ENCODE measurements at regions not wholly inside any gene's neighbourhood (a gene's known extent, or its start where the extent isn't known, plus 50 kb on each side); places are given as distances from the start of the nearest gene placed in this dataset.

DNA sequence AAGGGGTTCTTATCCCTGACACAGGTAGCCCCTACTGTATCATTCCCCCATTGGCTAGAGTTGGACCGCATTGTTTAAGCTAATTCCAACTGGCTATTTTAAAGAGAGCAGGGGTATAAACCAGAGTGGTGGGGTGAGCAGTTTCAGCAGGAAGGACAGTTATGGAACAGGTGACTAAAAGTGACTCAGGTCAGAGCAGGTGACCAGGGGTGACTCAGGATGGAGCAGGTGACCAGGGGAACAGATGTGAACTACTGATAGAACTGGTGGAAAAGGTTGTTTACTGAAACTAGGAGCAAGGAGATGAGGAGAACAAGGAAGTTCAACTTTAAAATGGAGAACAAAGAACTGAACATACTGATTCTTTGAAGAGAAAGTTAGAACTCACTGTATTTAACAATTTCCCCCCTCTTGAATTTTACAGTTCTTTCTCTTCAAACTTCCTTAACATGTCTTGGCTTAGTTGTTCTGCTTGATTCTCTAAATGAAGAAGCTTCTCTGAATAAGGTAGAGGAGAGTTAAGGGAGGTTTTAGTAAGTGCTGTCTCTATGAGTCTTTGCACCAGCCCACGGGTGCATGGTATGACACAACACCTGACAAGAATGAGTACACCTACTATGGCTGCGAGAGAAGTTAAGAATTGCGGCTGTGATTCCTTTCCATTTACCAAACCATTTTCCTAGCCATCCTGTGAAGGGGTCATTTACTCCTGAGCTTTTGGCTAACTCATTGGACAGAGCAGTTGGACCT lies 83.4 kb upstream of the WNT7A start:
- no peak for DNase-seq (ENCODE audit: low read depth)
- no peak overlapping the region for H3K4me3 ChIP-seq (ENCODE audit: low read depth, low read length)
- TF ChIP-seq, protein P1, sequence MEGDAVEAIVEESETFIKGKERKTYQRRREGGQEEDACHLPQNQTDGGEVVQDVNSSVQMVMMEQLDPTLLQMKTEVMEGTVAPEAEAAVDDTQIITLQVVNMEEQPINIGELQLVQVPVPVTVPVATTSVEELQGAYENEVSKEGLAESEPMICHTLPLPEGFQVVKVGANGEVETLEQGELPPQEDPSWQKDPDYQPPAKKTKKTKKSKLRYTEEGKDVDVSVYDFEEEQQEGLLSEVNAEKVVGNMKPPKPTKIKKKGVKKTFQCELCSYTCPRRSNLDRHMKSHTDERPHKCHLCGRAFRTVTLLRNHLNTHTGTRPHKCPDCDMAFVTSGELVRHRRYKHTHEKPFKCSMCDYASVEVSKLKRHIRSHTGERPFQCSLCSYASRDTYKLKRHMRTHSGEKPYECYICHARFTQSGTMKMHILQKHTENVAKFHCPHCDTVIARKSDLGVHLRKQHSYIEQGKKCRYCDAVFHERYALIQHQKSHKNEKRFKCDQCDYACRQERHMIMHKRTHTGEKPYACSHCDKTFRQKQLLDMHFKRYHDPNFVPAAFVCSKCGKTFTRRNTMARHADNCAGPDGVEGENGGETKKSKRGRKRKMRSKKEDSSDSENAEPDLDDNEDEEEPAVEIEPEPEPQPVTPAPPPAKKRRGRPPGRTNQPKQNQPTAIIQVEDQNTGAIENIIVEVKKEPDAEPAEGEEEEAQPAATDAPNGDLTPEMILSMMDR (IDR thresholded peaks at IDR 0.05; ENCODE audit: insufficient read depth, low read length) = no peak

DNA sequence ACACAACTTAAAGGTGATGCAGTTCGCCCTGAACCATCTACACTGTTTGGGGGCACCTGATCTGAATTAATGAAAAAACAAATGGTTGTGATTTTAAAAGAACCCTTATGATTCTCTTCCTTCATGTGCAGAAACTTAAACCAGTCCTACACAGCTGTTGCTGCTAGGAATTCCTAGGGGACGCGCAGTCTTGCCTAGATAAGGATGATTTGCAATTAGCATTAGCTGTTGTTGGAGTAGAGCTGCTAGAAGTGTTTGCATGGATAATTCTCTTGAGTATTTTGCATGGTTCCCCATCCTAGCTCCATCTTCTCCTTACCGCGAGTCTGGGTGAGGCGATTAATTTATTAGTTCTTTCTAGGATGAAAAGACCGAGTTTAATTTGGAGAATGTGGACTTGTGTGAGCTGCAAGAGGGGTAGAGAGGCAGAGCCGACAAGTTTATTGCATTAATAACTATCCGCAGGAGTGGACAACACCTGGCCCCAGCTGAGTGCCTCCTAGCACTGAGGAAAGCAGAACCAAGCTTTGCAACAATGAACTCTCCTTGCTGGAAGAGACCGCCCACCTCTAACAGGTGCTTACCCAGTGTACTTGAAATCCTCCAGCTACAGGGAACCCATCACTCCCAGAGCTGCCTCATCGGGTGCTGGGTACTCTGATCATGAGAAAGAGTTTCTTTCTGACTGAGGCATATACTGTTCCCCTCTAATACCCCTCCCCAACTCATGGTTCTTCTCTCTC lies 75.0 kb upstream of the WNT7A start:
- TF ChIP-seq, protein P1 (IDR thresholded peaks at IDR 0.05; ENCODE audit: insufficient read depth, low read length) = no peak
- no peak overlapping the region for H3K4me3 ChIP-seq (ENCODE audit: low read depth, low read length)
- no peak for DNase-seq (ENCODE audit: low read depth)

DNA sequence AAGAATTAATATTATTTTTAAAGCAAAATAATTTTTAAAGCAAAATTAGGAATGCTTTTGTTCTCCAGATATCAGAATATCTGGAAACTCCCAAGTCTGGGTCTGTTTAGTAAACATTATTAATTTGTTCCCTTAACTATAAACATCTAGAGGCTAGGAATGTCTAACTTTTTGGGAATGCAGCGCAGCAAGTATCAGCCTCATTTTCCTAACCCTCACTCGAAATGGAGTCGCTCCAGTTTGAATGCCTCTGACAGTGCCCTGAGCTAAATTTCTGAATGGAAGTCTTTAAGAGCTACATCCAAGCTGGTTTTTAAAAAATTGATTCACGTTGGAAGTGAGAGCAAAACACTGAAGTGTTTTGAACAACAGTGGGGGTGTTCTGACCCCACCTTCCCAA lies 74.4 kb upstream of the WNT7A start:
- DNase-seq (ENCODE audit: low read depth) = no peak
- no peak overlapping the region for H3K4me3 ChIP-seq (ENCODE audit: low read depth, low read length)
- TF ChIP-seq, protein P1 (IDR thresholded peaks at IDR 0.05; ENCODE audit: insufficient read depth, low read length) = no peak

DNA sequence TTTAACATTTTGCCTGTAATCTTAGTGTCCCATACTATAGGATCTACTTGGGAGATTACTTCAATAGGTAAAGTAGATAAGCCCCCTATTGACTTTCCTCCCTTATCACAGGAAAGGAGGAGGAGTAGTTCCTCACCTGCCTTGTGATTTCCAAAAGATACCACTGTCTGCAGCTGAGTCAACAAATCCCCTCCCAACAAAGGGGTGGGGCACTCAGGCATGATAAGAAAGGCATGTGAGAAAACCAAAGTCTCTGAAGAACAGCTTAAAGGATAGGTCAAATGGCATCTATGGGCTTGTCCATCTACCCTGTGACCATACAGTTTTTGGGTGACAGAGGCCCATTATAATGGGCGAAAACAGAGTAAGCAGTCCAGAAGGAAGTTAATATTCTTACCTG lies 71.3 kb upstream of the WNT7A start:
- TF ChIP-seq, protein P1 (IDR thresholded peaks at IDR 0.05; ENCODE audit: insufficient read depth, low read length) = no peak
- no peak for DNase-seq (ENCODE audit: low read depth)
- no peak overlapping the region for H3K4me3 ChIP-seq (ENCODE audit: low read depth, low read length)

DNA sequence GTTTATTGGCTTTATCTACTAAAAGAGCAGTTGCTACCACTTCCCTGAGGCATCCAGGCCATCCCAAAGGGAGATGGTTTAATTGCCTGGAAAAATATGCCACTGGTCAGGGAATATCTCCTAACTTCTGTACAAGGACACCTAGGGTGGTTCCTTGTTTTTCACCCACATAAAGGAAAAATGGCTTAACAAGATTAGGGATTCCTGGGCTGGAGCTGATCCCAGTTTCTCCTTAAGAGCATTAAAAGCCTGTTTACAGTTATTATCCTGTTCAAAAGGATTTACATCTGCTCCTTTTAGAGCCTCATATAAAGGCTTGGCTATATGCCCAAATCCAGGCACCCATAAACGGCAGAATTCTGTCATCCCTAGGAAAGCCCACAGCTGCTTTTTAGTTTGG lies 70.2 kb upstream of the WNT7A start:
- no peak for DNase-seq (ENCODE audit: low read depth)
- H3K4me3 ChIP-seq (ENCODE audit: low read depth, low read length) = no peak overlapping the region
- TF ChIP-seq, protein P1 (IDR thresholded peaks at IDR 0.05; ENCODE audit: insufficient read depth, low read length) = no peak

DNA sequence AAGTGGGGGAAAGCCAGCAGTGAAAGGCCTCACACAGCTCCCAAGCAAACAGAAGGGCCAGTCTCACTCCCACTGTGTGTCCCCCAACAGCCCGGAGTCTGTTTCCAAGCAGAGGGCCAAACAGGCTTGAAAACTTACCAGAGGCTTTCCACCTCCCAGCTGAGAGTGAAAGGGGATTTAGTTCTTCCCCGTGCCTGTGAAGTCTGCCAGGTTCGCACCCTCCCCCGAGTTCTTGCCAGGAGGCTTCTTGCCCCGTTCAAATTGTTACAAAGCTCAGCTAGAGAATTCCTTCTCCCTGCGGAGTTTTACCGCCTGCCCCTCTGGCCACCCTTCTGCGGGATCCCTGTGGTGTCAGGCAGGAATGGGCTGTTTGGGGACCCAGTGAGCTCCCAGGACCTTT lies 68.0 kb upstream of the WNT7A start:
- TF ChIP-seq, protein P1 (IDR thresholded peaks at IDR 0.05; ENCODE audit: insufficient read depth, low read length) = no peak
- DNase-seq (ENCODE audit: low read depth) = no peak
- no peak overlapping the region for H3K4me3 ChIP-seq (ENCODE audit: low read depth, low read length)
